ENCODE measurements at regions not wholly inside any gene's neighbourhood (a gene's known extent, or its start where the extent isn't known, plus 50 kb on each side); places are given as distances from the start of the nearest gene placed in this dataset.

GRCh38 chr18:71729611-71730010, 814.5 kb downstream of the CBLN2 start:
- no peak for DNase-seq (ENCODE audit: low spot score)

DNA sequence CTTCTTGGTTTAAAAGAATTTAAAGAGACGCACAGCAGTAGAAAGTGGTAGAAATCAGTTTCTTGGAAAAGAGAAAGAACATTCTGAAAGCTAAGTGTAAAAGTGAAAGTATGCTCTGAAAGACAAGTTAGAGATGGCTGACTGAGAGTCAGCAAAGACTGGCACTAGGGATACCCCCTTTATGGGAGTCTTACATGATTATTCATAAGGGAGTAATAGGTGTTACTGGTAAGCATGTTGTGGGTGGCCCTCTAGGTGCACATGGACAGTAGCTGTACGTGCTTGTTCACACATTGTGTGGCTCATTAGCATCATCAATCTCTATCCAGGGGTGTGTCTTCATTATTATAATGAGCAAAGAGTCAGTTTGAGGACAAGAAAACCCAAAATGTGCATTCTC, 816.2 kb downstream of the CBLN2 start:
- DNase-seq (ENCODE audit: low spot score) = no peak

DNA sequence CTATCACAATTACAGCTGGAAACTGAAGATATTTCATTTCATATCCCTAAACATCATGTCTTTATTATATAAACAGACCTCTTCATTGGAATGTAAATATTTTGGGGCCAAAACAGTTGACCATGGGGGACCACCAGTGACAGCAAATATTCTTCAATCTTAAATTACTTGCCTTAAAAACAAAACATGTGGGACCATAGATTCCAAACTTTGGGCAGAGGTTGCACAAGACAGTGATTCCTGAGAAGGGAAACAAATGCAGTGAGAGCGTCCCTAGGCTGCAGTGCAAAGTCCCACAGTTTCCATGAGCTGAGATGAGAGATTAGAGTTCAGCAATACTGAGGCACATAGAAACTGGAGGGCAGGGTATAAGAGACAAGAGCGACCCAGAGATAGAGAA, 818.9 kb downstream of the CBLN2 start:
- DNase-seq (ENCODE audit: low spot score) = no peak

- DNase-seq (ENCODE audit: low spot score) = no peak
These were observed 836.1 kb downstream of the CBLN2 start for GRCh38 chr18:71707985-71708500.

DNA sequence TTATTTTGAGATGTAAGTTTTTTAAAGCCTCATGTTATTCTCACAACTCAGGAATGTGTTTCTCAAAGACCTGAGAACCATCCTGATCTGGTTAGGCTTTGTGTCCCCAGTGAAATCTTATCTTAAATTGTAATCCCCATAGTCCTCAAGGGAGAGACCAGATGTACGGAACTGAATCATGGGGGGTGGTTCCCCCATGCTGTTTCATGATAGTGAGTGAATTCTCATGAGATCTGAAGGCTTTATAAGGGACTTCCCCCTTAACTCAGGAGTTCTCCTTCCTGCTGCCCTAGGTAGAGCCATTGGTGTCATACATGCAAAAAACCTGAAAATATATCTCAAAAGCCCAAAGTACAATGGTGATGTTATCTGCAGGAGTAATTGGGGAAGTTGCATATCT, 836.7 kb downstream of the CBLN2 start:
- DNase-seq (ENCODE audit: low spot score) = no peak

- no peak for DNase-seq (ENCODE audit: low spot score)
These were observed 854.6 kb downstream of the CBLN2 start for GRCh38 chr18:71689416-71690160.

DNA sequence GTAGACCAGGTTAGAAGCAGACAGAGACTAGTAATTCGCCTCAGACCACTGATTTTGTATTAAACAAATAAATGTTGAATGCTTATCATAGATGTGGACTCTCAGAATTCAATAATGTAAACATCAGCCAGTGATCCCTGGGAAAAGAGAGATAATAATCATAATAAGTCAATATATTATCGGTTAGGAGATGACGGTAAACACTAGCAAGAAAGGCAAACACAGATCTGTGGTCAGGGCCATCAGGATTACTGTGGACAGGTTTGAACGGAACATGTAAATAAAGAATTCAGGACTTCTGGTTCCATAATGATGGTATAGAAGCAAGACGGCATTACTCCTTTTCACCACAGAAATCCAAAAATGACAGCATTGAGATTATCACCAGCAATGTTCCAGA, 861.6 kb downstream of the CBLN2 start:
- no peak for DNase-seq (ENCODE audit: low spot score)

- no peak for DNase-seq (ENCODE audit: low spot score)
These were observed 866.0 kb downstream of the CBLN2 start for GRCh38 chr18:71678144-71678543.

GRCh38 chr18:71673954-71674353, 870.2 kb downstream of the CBLN2 start:
- no peak for DNase-seq (ENCODE audit: low spot score)

DNA sequence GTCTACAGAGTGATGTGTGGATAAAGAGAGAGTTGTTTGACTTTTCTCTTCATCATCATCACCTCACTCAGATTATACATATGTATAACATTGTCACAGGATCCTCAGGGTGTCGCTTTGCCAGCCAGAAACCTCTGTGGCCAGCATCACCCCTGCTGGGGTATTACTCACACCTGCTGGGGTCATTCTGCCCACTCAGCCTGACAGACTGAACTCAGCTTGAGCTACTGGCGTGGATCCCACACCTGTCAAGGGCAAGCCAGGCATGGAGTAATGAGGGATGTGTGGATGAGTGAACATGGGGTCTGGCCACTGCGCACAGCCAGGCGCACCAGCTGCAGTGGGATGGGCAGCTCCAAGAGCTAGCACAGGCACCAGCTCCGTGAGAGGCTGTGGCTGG, 870.6 kb downstream of the CBLN2 start:
- DNase-seq (ENCODE audit: low spot score) = no peak

DNA sequence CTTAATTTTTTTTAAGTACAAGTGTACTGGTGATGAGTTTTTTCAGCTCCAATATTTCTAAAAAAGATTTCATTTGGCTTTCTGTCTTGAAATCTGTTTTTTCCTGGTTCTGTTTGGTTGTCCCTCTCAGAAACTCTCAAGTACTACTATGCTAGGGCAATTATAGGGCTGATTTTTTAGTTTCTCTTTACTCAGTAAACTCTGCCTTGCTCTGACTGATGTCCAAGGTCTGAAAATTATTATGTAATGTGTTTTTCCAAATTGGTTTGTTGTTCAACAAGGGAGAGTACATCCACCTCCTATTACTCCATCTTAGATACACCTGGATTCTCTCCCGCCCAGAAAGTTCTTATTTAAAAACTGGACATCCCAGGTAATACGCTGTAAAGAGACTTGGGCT, 877.7 kb downstream of the CBLN2 start:
- DNase-seq (ENCODE audit: low spot score) = no peak

DNA sequence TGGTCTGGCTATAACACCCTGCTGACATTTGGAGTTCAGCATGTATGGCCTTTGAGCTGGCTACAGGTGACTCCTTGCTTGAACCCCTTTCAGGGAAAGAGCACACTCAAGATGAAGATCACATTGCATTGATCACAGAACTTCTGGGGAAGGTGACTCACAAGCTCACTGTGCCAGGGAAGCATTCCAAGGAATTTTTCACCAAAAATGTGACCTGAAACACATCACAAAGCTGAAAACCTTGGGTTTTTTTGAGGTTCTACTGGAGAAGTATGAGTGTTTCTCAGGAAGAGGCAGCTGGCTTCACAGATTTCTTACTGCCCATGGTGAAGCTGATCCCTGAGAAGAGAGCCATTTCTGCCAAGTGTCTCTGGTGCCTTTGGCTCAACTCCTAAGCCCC, 879.0 kb downstream of the CBLN2 start:
- no peak for DNase-seq (ENCODE audit: low spot score)

GRCh38 chr18:71643822-71644221, 900.3 kb downstream of the CBLN2 start:
- no peak for DNase-seq (ENCODE audit: low spot score)

DNA sequence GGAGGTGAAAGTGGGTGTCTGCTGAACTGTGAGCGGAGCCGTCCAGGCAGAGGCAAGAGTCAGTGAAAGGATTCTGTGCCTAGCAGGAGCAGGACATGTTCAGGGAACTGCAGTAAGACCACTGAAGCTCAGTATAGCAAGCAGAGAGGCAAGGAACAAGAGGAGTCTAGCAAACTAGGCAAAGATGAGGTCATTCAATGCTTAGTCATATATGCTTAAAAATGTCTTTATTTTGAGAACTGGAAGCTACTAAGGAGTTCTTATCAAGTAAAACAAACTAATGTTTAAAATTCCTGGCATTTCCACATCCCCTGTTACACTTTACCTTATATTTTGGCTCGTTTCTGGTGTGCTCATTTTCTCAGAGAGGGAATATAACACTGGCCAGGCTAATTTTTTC, 913.4 kb downstream of the CBLN2 start:
- no peak for DNase-seq (ENCODE audit: low spot score)

GRCh38 chr18:71625556-71626090, 918.5 kb downstream of the CBLN2 start:
- no peak for DNase-seq (ENCODE audit: low spot score)

DNA sequence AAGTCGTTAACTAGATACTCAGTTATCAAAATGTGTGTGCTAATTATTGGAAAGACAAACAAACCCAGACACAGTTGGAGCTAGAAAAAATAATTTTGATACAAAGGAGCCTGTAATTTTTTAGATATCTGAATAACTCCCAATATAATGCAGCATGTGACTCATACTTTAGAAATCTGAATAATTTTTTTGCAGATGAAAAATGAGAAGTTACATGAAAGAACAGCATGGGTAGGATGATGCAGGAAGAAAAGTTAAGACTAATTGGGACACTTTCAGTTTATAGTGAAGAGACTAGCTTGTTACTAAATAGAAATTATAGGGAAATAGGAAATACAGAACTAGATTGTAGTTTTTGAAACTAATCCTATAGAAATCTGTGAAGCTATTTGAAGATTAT, 945.8 kb downstream of the CBLN2 start:
- DNase-seq (ENCODE audit: low spot score) = no peak

- DNase-seq (ENCODE audit: low spot score) = no peak
These were observed 946.9 kb downstream of the CBLN2 start for GRCh38 chr18:71597219-71597618.

GRCh38 chr18:71583252-71583651, 960.9 kb downstream of the CBLN2 start:
- DNase-seq (ENCODE audit: low spot score) = no peak

GRCh38 chr18:71554686-71555085, 989.5 kb downstream of the CBLN2 start:
- DNase-seq (ENCODE audit: low spot score) = no peak

GRCh38 chr18:71541643-71542042, 1002.5 kb downstream of the CBLN2 start:
- no peak for DNase-seq (ENCODE audit: low spot score)

DNA sequence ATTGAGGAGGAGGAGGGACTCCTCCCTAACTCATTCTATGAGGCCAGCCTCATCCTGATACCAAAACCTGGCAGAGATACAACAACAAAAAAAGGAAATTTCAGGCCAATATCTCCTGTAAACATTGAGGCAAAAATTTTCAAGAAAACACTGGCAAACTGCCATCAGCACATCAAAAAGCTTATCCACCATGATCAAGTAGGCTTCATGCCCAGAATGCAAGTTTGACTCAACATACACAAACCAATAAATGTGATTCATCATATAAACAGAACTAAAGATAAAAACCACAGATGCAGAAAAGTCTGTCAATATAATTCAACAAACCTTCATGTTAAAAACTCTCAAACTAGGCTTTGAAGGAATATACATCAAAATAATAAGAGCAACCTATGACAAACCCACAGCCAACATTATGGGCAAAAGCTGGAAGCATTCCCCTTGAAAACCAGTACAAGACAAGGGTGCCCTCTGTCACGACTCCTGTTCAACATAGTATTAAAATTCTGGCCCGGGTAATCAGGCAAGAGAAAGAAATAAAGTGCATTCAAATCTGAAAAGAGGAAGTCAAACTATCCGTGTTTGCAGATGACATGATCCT, 1014.3 kb downstream of the CBLN2 start:
- no peak for DNase-seq (ENCODE audit: low spot score)

- DNase-seq (ENCODE audit: low spot score) = no peak
These were observed 1020.4 kb downstream of the CBLN2 start for GRCh38 chr18:71523483-71524435.

Data from germinal center (tissue), 1 donor.